OCI-M2 (cell line): ENCODE measurements at regions not wholly inside any gene's neighbourhood (a gene's known extent, or its start where the extent isn't known, plus 50 kb on each side); places are given as distances from the start of the nearest gene placed in this dataset.

Experiments used
- DNase-seq: peaks from one replicate; lab custom pipeline; 2025; ENCODE audit not compliant: unreplicated experiment; lab: John Stamatoyannopoulos, UW

- DNase-seq, result no peak
These were observed 66.5 kb upstream of the PJA2 start for GRCh38 chr5:109476292-109476691.

- no peak for DNase-seq
These were observed 60.3 kb upstream of the PJA2 start for GRCh38 chr5:109469896-109470662.

GRCh38 chr5:109468737-109469420, 59.1 kb upstream of the PJA2 start:
- DNase-seq, result peak; percentile 46

- DNase-seq, result no peak
These were observed 58.5 kb upstream of the PJA2 start for GRCh38 chr5:109468288-109468676.

- DNase-seq, result no peak
These were observed 57.3 kb upstream of the PJA2 start for GRCh38 chr5:109467058-109467457.
